Keratinocyte (primary cell): ENCODE measurements at regions not wholly inside any gene's neighbourhood (a gene's known extent, or its start where the extent isn't known, plus 50 kb on each side); places are given as distances from the start of the nearest gene placed in this dataset.

Experiments
- DNase-seq: peaks from one replicate; pipeline ENCODE4 v3.0.0-alpha.2; 2011; ENCODE audit warnings: low read depth, missing footprints, low spot score
- FAIRE-seq: peaks from 2 replicates; lab custom pipeline; 2011; peaks lifted over from hg19 to GRCh38; lab: Jason Lieb, UNC
- H2AFZ ChIP-seq: 2 replicates; pipeline ENCODE4 v1.6.0; 2012; ENCODE audit warnings: low read length, control low read depth, inconsistent platforms; ENCODE audit not compliant: control insufficient read depth
- H3K27ac ChIP-seq: 2 replicates; pipeline ENCODE4 v1.5.1; 2011; ENCODE audit warnings: low read length; ENCODE audit not compliant: control insufficient read depth, insufficient read depth
- H3K27me3 ChIP-seq: 3 replicates; pipeline ENCODE4 v1.6.0; 2011; ENCODE audit warnings: low read length; ENCODE audit not compliant: control insufficient read depth, insufficient read depth; ENCODE audit errors: extremely low read depth
- H3K36me3 ChIP-seq, 2 experiments: 2 replicates in 1 of 2; 3 replicates in 1 of 2; pipeline ENCODE4 v1.5.1; 2011; ENCODE audit warnings: low read length in 2 of 2, mild to moderate bottlenecking in 1 of 2; ENCODE audit not compliant: control insufficient read depth in 2 of 2, insufficient read depth in 2 of 2; ENCODE audit errors: extremely low read depth in 1 of 2
- H3K4me1 ChIP-seq: 3 replicates; pipeline ENCODE4 v1.5.1; 2011; ENCODE audit warnings: low read length; ENCODE audit not compliant: control insufficient read depth, insufficient read depth; ENCODE audit errors: extremely low read depth
- H3K4me2 ChIP-seq: 3 replicates; pipeline ENCODE4 v1.6.0; 2011; ENCODE audit warnings: low read depth, low read length; ENCODE audit not compliant: control insufficient read depth, insufficient read depth; ENCODE audit errors: extremely low read depth
- H3K4me3 ChIP-seq, 3 experiments: fragments of 200-600 bp in 1 of 3; sonication (generic) in 1 of 3; 2 replicates in 2 of 3; 3 replicates in 1 of 3; pipeline ENCODE4 v1.5.1; 2011 to 2016; ENCODE audit warnings: low read length in 3 of 3, mild to moderate bottlenecking in 3 of 3, control low read depth in 2 of 3, inconsistent platforms in 1 of 3, low read depth in 1 of 3, mixed read lengths in 1 of 3, mixed run types in 1 of 3, moderate library complexity in 1 of 3; ENCODE audit not compliant: control insufficient read depth in 2 of 3, insufficient read depth in 2 of 3; ENCODE audit errors: extremely low read depth in 1 of 3
- H3K79me2 ChIP-seq: 2 replicates; pipeline ENCODE4 v1.6.0; 2012; ENCODE audit warnings: low read length; ENCODE audit not compliant: control insufficient read depth, insufficient read depth
- H3K9ac ChIP-seq: 3 replicates; pipeline ENCODE4 v1.6.0; 2011; ENCODE audit warnings: low read length; ENCODE audit not compliant: control insufficient read depth, insufficient read depth; ENCODE audit errors: extremely low read depth
- H3K9me1 ChIP-seq: 3 replicates; pipeline ENCODE4 v1.6.0; 2011; ENCODE audit warnings: low read length; ENCODE audit not compliant: control insufficient read depth, insufficient read depth; ENCODE audit errors: extremely low read depth
- H3K9me3 ChIP-seq: 2 replicates; pipeline ENCODE4 v1.5.1; 2012; ENCODE audit warnings: low read depth, low read length; ENCODE audit not compliant: control insufficient read depth
- H4K20me1 ChIP-seq: 3 replicates; pipeline ENCODE4 v1.6.0; 2011; ENCODE audit warnings: low read length; ENCODE audit not compliant: control insufficient read depth, insufficient read depth; ENCODE audit errors: extremely low read depth
- EZH2 ChIP-seq: IDR thresholded peaks from one replicate; pipeline ENCODE4 v1.6.1; 2012; ENCODE audit warnings: inconsistent platforms, mild to moderate bottlenecking, low read length, moderate library complexity
- dilution Hi-C: fragments of 300-500 bp; cut with MboI; formaldehyde crosslinking; loops from one replicate; pipeline ENCODE4 v1.7.0; 2020; ENCODE audit warnings: low sequenced_read_pairs; ENCODE audit not compliant: extremely low pct_ligation_motif_present
- TF ChIP-seq, protein P1 (sequence below), 3 experiments: IDR thresholded peaks in 1 of 3; conservative IDR thresholded peaks in 1 of 3; optimal IDR thresholded peaks in 1 of 3; 2 replicates in 2 of 3; 3 replicates in 1 of 3; pipeline versions ENCODE3 to v1.5.1; 2011; ENCODE audit warnings: low read length in 3 of 3, mild to moderate bottlenecking in 3 of 3, moderate library complexity in 2 of 3, control low read depth in 1 of 3, inconsistent platforms in 1 of 3; ENCODE audit not compliant: insufficient read depth in 2 of 3; ENCODE audit errors: extremely low read depth in 1 of 3

DNA sequence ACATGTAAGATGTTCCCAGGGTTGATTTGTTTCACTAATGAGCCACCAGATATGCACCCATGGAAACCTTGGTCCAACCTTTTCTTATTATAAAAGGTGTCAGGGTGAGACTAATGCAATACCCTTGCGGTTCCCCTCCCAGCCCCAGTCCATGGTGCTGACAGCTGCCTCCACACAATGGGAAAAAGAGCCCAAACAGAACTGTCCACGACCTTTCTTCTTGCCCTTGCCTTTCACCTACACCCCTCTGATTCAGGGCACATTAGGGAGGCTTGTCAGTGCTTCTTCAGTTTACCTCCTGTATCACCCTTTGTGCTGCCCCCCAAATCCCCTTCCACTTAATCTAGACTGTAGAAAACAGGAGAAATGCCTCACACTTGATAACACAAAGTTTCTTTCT lies 352.7 kb upstream of the CDH4 start:
- Histone ChIP-seq H3K4me3 (no peak overlapping the region), H3K9me1 (no peaks in the 10 kb centered on the region), H4K20me1 (no peaks in the 10 kb centered on the region), H2AFZ (no peak overlapping the region), H3K79me2 (no peaks in the 10 kb centered on the region), H3K36me3 (no peaks in the 10 kb centered on the region), H3K9me3 (peaks cover 4% of the 10 kb centered on the region), H3K4me2 (no peak overlapping the region), H3K27me3 (no peaks in the 10 kb centered on the region), H3K9ac (no peak overlapping the region), H3K27ac (no peak overlapping the region), H3K4me1 (no peaks in the 10 kb centered on the region)
- DNase-seq (no peak), FAIRE-seq (no peak)
- dilution Hi-C loops = no loop called here
- TF ChIP-seq, protein P1, sequence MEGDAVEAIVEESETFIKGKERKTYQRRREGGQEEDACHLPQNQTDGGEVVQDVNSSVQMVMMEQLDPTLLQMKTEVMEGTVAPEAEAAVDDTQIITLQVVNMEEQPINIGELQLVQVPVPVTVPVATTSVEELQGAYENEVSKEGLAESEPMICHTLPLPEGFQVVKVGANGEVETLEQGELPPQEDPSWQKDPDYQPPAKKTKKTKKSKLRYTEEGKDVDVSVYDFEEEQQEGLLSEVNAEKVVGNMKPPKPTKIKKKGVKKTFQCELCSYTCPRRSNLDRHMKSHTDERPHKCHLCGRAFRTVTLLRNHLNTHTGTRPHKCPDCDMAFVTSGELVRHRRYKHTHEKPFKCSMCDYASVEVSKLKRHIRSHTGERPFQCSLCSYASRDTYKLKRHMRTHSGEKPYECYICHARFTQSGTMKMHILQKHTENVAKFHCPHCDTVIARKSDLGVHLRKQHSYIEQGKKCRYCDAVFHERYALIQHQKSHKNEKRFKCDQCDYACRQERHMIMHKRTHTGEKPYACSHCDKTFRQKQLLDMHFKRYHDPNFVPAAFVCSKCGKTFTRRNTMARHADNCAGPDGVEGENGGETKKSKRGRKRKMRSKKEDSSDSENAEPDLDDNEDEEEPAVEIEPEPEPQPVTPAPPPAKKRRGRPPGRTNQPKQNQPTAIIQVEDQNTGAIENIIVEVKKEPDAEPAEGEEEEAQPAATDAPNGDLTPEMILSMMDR (optimal IDR thresholded peaks at IDR 0.05 in 1 of 3, IDR thresholded peaks at IDR 0.05 in 1 of 3, conservative IDR thresholded peaks at IDR 0.05 in 1 of 3; ENCODE audit: extremely low read depth in 1 of 3, insufficient read depth in 2 of 3, low read length in 3 of 3) = no peak
- no peak for TF ChIP-seq EZH2

DNA sequence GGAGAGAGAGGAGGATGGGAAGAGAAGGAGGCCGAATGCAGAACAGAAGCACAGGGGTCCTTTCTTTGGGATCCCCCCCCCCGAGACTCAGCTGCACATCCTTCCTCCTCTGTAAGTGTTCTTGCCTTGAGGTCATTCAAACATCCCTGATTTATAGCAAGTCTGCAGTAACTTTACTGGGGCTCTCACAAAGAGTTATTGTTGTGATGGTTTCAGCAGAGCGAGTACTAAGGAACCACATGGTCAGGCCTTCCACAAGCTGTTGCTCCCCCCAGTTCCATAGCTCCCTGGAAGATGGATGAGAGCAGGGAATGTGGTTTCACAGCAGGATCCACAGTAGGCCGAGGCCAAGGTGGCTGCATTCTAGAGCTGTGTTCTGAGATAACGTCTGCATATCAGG lies 351.4 kb upstream of the CDH4 start:
- H2AFZ ChIP-seq = no peak overlapping the region
- H3K4me2 ChIP-seq = no peak overlapping the region
- no peak overlapping the region for H3K4me3 ChIP-seq
- no peak overlapping the region for H3K27ac ChIP-seq
- dilution Hi-C loops = no loop called here
- FAIRE-seq (no peak), DNase-seq (no peak)
- TF ChIP-seq, protein P1 (optimal IDR thresholded peaks at IDR 0.05 in 1 of 3, IDR thresholded peaks at IDR 0.05 in 1 of 3, conservative IDR thresholded peaks at IDR 0.05 in 1 of 3; ENCODE audit: extremely low read depth in 1 of 3, insufficient read depth in 2 of 3, low read length in 3 of 3) = no peak
- no peak for TF ChIP-seq EZH2
- no peaks in the 10 kb centered on the region for H3K4me1 ChIP-seq
- H3K9ac ChIP-seq = no peak overlapping the region
- H4K20me1 ChIP-seq = no peaks in the 10 kb centered on the region
- H3K9me3 ChIP-seq = peaks cover 2% of the 10 kb centered on the region
- H3K79me2 ChIP-seq = no peaks in the 10 kb centered on the region
- no peaks in the 10 kb centered on the region for H3K9me1 ChIP-seq
- no peaks in the 10 kb centered on the region for H3K36me3 ChIP-seq
- H3K27me3 ChIP-seq = no peaks in the 10 kb centered on the region
